DMS114 treated with DMSO at 0.1 percent for 48 hours (cell line): ENCODE measurements at regions not wholly inside any gene's neighbourhood (a gene's known extent, or its start where the extent isn't known, plus 50 kb on each side); places are given as distances from the start of the nearest gene placed in this dataset.

Source experiments
- DNase-seq: peaks from one replicate; lab custom pipeline; 2025; ENCODE audit not compliant: unreplicated experiment; lab: John Stamatoyannopoulos, UW

DNA sequence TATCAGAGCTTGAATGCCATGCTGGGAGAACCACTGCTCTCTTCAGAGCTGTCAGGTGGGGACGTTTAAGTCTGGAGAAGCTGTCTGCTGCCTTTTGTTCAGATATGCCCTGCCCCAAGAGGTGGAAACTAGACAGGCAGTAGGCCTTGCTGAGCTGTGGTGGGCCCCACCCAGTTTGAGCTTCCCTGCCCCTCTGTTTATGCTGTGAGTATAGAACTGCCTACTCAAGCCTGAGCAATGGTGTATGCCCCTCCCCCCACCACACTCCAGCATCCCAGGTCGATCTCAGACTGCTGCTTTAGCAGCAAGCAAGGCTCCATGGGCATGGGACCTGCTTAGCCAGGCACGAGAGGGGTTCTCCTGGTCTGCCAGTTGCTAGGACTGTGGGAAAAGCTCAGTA is 362.3 kb downstream of the FAM170A start:
- no peak for DNase-seq

DNA sequence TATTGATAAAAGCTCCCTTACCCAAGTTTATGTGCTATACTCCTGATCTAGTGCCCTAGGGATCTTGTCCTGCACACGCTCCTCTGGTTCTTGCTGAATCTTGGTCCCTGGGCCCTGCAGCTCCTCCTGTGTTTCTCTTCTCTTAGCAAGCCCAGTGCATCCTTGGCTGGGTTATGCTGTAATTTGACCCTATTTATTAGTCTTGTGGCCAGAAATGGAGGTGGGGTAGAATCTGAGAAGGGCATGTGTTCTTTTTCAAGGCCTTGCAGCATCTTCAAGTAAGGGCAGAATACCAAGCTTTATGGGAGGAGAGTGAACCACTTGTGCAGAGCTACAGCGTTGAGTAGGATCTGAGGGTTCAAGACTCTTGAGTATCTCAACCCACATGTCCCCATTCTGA is 366.8 kb downstream of the FAM170A start:
- DNase-seq: no peak

DNA sequence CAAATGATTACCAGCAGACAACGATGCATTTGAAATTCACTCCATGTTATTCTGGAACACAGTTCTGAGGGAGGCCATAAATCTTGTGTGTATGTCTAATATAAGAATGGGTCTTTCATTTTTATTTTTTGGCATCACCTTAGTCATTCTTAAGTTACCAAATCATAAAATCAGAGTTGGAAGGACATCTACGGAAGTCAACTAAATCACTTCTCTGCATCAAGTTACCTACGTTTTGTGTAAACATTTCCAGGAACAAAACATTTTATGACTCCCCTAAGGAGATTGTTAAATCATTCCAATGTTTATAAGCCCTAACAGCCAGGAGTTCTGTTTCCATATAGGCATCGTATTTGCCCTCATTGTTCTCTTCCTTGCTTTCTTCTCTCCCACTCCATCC is 378.2 kb downstream of the FAM170A start:
- no peak for DNase-seq

DNA sequence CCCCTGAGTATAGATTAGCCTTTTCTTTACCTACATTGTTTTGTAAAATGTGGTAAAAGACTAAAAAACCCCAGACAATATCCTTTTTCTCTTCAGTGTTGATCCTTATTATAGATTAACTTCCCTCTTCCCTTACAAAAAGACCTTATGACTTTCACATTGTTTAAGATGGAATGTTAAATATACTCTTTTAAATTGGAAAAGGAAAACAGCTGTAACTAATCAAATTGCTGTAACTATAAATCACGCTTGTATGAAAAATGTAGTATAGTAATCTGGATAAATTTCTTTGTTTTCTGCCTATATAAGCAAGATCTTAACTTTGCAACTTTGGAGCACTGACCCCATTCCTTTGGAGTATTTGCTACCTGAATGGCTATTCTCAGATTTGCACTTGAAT is 383.1 kb downstream of the FAM170A start:
- no peak for DNase-seq

DNA sequence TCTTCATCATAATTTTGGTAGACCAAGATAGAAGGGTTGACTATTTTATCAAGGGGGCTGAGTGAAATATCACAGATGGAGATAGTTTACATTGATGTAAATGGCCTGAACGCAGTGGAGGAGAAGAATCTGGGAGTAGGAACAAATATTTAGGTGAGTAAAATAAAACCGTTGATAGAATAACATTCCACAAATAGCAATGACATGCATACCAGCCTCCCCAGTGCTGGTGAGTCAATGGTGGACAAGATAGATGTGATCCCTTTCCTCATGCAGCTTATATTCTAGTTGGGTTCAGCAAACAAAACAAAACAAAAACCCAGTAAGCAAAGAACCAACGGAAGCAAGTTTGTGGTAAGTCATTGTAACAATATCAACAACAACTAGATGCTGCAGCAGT is 385.2 kb downstream of the FAM170A start:
- DNase-seq: no peak

DNA sequence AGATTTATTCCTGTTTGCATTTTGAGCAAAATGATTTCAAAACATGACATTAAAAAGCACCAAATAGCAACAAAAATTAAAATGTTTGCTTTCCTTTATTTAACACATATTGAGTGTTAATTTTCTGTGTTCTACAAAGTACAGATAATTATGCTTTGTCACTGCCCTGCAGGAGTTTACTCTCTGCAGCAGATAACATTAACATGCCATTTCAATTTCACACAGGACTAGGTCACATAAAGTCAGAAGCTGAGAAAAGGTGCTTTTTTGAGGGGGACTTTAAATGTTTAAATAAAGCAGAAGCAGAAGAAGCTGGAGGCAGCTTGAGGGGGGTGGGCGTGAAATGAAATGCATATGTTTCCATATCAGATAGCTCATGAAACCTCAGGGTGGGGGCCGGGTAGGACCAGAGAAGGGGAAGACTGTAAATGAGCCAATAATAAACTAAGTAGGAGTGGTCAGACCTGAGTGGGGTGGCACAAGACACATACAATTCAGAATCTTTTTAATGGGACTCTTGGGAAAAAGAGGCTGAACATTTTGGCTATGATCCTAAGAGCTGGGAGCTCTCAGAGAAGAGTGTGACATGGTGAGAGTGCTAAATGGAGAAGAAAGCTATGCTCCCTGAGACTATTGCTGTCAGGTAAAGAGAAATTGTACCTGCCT is 387.5 kb downstream of the FAM170A start:
- no peak for DNase-seq

DNA sequence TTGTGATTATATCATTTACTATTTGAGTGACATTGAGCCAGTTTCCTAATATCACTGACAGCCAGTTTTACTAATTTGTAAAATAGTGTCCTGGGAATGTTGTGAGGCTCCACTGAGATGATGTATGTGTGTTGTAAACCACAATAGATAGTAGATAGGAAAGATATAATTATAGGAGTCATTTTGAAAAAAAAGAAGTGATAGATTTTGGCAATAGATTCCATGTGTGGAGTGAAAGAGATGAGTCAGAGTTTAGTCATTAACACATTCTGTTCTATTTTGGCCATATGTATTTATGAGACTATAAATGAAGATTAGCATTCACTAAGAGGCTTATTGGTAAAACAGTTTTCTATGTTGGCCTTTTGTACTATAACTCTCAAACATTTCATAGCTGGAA is 388.2 kb downstream of the FAM170A start:
- no peak for DNase-seq

DNA sequence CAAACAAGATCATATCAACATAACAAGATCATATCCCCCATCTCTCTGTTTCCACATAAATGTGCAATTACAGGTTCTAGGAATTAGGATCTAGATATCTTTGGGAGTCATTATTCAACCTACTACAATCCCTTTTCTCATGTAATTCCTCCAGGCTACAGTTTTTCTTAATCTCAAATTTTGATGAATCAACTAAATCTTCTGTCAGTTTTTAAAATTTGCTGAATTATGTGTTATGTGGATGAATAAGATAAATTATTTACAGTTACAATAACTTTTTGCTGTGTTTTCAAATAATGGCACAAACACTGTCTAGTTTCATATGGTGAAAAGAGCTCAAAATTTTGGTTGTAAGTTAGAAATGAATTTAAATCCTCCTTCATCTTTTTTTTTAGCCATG is 405.8 kb downstream of the FAM170A start:
- DNase-seq: no peak

DNA sequence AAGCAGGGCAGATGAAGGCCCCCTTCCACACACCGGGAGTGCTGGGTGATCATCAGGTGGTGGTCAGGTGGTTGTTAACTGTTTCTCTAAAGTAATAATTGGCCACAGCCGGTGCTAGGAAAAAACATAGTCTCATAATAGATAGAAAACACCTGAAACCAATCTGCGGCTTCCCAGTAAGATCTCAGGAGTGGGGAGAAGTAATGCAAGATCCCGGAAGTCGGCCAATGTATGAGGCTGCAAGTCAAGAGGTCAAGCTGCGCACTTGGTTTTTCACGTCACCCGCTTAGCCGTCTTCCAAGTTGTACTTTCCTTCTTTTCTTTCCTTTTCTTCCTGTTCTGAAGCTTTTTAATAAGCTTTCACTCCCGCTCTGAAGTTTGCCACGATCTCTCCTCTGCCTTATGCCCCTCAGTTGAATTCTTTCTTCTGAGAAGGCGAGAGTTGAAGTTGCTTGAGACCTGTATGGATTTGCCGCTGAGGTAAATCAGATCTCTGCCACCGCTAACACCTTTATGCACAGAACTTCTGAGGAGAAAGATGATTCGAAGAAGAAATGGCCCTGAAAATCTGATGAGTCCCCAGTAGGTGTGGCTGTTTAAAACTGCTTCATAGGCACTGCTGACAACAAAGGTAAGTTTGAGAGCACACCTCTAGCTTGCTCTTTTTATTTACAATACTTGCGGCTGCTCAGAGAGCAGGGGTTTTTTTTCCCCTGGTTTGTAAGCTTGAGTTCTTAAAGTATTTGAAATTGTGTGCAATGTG is 406.6 kb downstream of the FAM170A start:
- no peak for DNase-seq

DNA sequence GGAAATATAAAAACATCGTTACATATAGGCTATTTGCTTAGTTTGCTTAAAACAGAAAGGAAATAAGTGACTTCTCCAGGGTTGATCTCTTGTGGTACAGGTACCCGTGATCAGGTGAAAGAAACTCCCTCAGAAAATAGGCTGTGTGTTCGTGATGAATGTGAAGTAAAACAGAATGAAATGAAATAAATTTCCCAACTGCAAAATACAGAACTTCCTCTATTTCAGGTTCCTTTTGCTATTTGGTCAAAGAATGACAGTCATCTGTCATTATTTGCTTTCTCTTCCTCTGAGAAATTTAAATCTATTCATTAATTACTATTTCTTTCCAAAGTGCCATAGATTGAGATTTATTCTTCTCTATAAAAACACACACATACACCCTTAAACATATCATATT is 408.1 kb downstream of the FAM170A start:
- DNase-seq: no peak

DNA sequence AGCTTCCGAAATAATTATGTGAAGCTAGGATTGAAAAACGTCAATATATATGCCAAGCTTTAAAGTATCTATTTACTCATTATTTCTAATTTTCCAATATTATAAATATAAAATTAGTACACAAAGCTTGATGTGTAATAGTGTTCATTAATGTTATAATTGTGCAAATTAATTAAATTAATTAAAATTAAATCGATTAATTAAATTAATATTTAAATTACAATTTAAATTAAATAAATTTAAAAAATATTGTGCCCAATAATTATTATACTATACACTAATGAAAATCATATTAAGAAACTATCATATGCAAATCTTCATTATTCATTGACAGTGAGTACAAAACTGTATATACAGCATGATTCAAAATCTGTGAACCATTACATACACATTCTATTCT is 409.8 kb downstream of the FAM170A start:
- DNase-seq: no peak

DNA sequence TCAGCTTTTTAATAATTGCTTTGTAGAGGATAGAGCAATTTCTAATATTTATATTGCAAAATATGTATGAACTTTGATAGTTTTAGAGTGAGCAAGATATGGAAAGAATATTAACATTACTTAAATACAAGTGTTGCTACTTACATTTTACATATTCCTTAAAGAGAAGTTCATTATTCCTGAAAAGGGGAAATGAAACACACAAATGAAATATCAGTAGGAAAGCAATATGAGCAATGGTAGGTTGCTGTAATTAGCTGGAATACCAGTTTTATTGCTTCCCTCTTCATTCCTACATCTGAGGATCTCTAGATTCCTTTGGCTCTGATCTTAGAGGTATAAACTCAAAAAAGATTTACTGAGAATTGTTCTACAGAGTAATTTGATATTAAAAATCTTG is 414.1 kb downstream of the FAM170A start:
- no peak for DNase-seq

DNA sequence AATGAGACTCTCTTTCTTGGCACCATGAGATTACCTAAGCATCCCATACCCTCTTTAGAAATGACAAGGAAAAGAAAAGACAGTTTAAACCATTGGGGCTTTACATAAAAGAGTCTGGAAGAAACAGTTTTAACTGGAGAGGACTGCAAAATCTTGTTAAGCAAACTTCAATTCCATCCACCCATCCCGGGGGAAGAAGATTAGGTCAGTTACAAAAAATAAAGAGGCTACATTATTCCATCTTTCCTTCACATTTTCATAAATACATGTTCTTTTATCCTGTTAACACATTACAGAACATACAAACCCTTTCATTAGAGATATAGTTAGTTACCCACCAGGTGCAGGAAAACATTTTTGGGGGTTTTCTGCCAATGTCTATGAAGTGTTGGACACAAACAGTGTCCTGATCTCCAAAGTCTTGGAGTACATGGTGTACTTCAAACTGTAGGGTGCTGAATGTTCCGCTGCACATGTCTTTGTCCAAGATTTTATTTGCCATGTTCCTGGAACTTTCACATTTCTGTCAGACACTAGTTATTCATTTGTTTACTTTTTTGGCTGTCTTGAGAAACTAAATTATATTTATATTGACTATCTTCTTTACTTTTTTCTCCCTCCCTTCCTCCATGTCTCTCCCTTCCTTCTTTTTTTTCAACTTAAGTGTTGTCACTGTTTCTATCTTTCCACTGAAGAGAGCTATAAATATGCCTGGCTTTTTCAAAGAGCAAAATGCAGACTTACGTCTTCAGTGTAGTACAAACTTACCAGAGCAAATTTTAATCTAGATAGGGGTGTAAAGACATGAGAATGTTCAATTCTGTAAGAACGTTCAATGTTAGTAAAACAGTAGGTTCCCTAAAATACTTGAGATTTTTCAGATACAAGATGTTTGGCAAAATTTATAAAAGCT is 410.9 kb upstream of the PRR16 start:
- no peak for DNase-seq

DNA sequence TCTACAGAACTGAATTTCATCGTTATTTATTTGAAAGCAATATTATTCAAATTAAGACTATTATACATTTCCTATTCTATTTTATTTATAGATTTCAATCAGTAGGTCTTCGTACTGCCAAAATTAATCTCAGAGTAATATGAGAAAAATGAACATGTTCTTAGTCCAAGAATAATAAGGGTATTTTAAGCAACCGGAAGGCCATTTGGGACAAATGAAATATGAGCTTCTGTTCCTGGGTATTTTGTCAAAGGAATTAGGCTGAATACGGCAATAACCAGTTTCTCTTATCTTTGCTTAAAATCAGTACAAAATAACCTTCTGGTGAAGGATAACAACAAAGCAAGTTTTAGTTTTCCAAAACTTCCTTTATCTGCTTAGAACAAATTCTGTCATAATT is 410.3 kb upstream of the PRR16 start:
- no peak for DNase-seq

DNA sequence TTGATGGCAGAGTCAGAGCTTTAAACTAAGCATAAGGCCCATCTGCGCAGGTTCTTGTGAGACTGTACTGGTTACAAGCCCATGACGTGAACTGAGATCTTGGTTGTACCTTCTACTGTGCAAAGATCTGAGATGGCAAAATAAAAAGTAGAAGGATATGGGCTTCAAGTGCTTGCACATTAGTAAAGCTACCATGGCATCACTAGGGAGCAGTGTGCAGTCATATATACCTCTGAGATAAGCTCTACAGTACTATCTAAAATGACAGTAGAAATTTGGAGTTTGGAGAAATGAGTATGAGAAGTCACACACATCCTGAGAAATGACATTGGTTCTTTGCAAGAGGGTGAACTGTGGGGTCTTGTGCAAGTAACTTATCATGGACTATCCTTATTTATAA is 408.2 kb upstream of the PRR16 start:
- DNase-seq: no peak

DNA sequence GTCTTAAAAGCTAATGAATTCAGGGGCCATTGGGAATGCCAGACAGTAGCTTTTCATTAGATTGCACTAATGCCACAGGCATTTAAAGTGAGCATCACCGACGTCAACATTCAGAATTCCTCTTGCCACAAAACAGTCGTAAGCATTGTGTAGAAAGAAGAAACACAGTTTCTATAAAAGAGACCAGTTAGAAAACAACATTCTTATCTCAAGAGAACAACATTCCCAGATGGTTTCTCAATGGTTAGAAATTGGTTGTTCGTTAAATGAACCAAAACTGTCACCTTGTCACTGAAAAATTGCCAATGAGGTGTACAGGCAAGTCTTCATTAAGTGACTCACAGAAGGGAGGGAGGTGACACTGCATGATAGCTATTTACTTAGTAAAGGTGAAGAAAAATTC is 401.6 kb upstream of the PRR16 start:
- no peak for DNase-seq

DNA sequence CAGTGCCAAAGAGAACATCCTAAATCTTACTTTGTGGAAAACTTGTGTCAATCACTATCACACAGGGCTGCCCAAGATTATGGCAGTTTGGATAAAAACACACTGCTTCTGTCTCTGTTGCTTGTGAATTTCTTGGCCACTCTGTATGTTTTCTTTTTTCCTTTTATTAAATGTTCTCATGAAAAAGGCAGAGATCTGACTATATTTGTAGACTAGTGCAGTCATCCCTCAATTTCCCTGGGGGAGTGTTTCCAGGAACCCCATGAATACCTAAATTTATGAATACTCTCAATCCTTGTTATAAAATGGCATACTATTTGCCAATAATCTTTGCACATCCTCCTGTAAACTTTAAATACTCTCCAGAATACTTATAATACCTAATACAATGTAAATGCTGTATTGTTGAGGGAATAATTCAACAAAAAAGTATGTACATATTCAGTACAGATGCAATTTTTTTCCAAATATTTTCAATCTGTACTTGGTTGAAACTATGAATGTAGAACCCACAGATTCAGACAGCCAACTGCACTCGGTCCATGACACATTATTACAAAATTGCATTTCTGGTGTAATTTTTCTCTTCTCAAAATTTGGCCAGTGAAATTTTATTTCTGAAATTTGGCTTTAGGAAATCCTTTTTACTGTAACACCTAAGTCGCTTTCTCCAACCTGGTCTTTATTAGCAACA is 391.9 kb upstream of the PRR16 start:
- DNase-seq: no peak

DNA sequence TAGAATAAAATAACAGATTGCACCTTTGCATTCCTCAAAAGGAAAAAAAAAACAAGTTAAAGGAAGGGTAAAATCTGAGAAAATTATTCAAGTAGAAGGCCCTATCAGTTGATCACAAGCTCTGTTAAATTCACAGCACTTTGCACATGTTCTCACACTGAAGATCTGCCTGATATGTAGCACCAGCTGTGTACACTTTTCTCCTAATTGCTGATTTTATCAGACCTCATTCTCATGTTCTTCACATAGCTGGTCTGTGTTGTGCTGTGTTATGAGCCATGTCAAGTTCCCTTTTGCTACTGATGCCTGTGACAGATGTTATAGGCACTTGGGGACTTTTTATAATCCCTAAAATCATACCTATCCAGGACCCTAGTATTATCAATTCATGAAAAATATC is 390.4 kb upstream of the PRR16 start:
- DNase-seq: no peak

DNA sequence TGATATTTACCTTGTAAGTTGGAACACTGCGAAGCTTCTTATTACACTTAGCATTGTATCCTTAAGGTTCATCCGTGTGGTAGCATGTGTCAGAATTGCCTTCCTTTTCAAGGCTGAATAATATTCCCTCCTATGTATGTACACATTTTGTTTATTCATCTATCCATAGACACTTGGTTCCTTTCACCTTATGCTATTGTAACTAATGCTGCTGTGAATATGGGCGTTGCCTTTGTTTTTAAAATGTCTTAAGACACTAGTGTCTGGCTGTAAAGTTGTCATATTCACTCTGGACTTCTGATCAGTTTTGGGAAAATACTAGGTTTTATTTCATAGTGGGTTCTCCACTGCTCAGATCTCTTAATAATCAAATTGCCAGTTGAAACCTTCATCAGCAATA is 383.3 kb upstream of the PRR16 start:
- no peak for DNase-seq

DNA sequence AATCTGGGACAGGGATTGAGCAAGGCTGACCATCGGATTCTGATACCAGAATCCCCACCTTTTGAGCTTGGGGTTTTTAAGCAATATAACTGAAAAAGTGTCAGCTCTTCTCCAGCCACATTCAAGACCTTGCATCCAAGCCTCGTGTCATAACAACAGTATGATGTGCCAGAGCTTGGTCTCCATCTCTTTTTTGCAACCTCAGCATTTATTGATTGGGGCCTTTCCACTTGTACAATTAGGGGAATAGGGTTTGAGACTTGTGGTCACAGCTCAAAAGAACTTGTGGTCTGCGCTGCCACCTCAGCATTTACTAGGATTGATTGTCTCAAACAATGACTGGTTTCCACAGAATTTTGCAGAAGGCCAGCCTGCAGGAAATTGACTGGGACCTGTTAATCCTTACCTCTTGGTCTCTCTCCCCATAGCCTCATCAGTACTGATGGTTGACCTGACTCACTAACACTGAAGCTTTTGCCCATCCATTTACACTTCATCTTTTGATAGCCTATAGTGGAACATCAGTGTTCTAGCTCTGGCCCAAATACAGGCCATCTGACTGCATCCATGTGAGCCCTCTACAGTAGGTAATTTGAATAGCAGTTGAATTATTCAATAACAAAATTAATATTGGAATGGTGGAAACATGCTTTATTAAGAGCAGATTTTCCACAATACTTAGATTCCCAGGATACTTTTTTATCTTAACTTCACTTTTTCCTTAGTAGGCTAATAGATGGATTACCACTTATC is 381.6 kb upstream of the PRR16 start:
- DNase-seq: no peak
